ENCODE measurements at regions not wholly inside any gene's neighbourhood (a gene's known extent, or its start where the extent isn't known, plus 50 kb on each side); places are given as distances from the start of the nearest gene placed in this dataset.

- Mint-ChIP-seq H3K27me3 (peaks cover 3% of the 10 kb centered on the region), H3K4me1 (peaks cover 1% of the 10 kb centered on the region), H3K36me3 (peaks cover 1% of the 10 kb centered on the region), H3K9me3 (peaks cover 2% of the 10 kb centered on the region), H3K4me3 (no peak overlapping the region), H3K27ac (no peak overlapping the region)
- POLR2A ChIA-PET: no interaction called here
- DNase-seq: no peak
- ATAC-seq (ENCODE audit: low read depth): no peak
Measured at GRCh38 chr3:14323401-14324223, 78.8 kb upstream of the SLC6A6 start.

- H3K4me3 Mint-ChIP-seq: no peak overlapping the region
- peaks cover 1% of the 10 kb centered on the region for H3K4me1 Mint-ChIP-seq
- POLR2A ChIA-PET: interaction anchor here (0.7 kb wide), 1 partner anchor 1925 kb away, joined by 3 read pairs; no protein-coding TSS in a partner anchor
- no peak for ATAC-seq (ENCODE audit: low read depth)
- DNase-seq: no peak
- H3K27me3 Mint-ChIP-seq: peaks cover 4% of the 10 kb centered on the region
- no peak overlapping the region for H3K27ac Mint-ChIP-seq
- H3K9me3 Mint-ChIP-seq: peaks cover 2% of the 10 kb centered on the region
- peaks cover 1% of the 10 kb centered on the region for H3K36me3 Mint-ChIP-seq
Measured at GRCh38 chr3:14324224-14324944, 78.0 kb upstream of the SLC6A6 start.

DNA sequence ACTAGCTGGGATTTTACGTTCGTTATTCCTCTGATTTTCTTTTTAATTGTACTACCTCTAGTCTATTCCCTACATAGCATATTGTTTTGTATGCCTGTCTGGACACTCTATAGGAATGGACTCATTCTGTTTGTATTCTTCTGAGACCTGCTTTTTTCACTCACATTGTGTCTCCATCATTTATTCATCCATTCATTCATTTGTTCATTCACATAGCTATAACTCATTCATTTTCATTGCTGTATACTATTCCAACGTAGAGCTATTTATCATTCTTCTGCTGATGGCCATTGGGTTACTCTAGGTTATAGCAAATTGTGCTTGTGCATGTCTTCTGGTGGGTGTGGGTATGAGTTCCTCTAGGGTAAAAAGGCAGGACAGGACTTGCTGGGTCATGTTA lies 74.0 kb upstream of the SLC6A6 start:
- Mint-ChIP-seq H3K36me3 (no peaks in the 10 kb centered on the region), H3K27me3 (peaks cover 15% of the 10 kb centered on the region), H3K4me1 (no peaks in the 10 kb centered on the region), H3K9me3 (no peaks in the 10 kb centered on the region), H3K27ac (no peak overlapping the region), H3K4me3 (no peak overlapping the region)
- DNase-seq: no peak
- POLR2A ChIA-PET: no interaction called here
- no peak for ATAC-seq (ENCODE audit: low read depth)

GRCh38 chr3:14329116-14329830 lies 73.1 kb upstream of the SLC6A6 start:
- POLR2A ChIA-PET: no interaction called here
- H3K36me3 Mint-ChIP-seq: no peaks in the 10 kb centered on the region
- H3K4me1 Mint-ChIP-seq: no peaks in the 10 kb centered on the region

GRCh38 chr3:14329842-14330241 lies 72.6 kb upstream of the SLC6A6 start:
- no peak overlapping the region for H3K27ac Mint-ChIP-seq
- ATAC-seq (ENCODE audit: low read depth) (no peak), DNase-seq (no peak)
- no peaks in the 10 kb centered on the region for H3K4me1 Mint-ChIP-seq
- POLR2A ChIA-PET: no interaction called here
- H3K36me3 Mint-ChIP-seq: no peaks in the 10 kb centered on the region
- peaks cover 15% of the 10 kb centered on the region for H3K27me3 Mint-ChIP-seq
- no peaks in the 10 kb centered on the region for H3K9me3 Mint-ChIP-seq
- no peak overlapping the region for H3K4me3 Mint-ChIP-seq

More at GRCh38 chr3:14329116-14329830, 73.1 kb upstream of the SLC6A6 start:
- no peaks in the 10 kb centered on the region for H3K9me3 Mint-ChIP-seq
- ATAC-seq (ENCODE audit: low read depth): no peak
- H3K27ac Mint-ChIP-seq: no peak overlapping the region
- H3K4me3 Mint-ChIP-seq: no peak overlapping the region
- H3K27me3 Mint-ChIP-seq: peaks cover 15% of the 10 kb centered on the region
- no peak for DNase-seq

GRCh38 chr3:14330508-14330907 lies 71.9 kb upstream of the SLC6A6 start:
- Mint-ChIP-seq H3K9me3 (no peaks in the 10 kb centered on the region), H3K36me3 (no peaks in the 10 kb centered on the region), H3K4me3 (no peak overlapping the region), H3K27ac (no peak overlapping the region), H3K27me3 (peaks cover 15% of the 10 kb centered on the region), H3K4me1 (no peaks in the 10 kb centered on the region)
- ATAC-seq (ENCODE audit: low read depth): no peak
- no peak for DNase-seq
- POLR2A ChIA-PET: no interaction called here

DNA sequence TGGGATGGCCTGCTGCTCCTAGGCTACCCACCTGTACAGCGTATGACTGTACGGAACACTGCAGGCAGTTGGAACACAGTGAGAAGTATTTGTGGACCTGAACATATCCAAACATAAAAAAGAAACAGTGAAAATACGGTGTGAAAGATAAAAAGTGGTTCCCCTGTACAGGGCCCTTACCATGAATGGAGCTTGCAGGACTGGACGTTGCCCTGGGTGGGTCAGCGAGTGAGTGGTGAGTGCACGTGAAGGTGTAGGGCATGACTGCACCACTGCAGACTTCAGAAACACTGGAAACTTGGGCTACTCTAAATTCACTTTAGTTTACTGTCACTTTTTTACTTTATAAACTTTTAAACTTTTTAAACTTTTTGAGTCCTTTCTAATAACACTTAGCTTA lies 71.2 kb upstream of the SLC6A6 start:
- H3K36me3 Mint-ChIP-seq: no peaks in the 10 kb centered on the region
- peaks cover 15% of the 10 kb centered on the region for H3K27me3 Mint-ChIP-seq
- no peaks in the 10 kb centered on the region for H3K9me3 Mint-ChIP-seq
- POLR2A ChIA-PET: no interaction called here
- no peak overlapping the region for H3K4me3 Mint-ChIP-seq
- DNase-seq: no peak
- ATAC-seq (ENCODE audit: low read depth): no peak
- H3K27ac Mint-ChIP-seq: no peak overlapping the region
- no peaks in the 10 kb centered on the region for H3K4me1 Mint-ChIP-seq

GRCh38 chr3:14332392-14332791 lies 70.0 kb upstream of the SLC6A6 start:
- POLR2A ChIA-PET: no interaction called here
- Mint-ChIP-seq H3K27ac (no peak overlapping the region), H3K4me1 (no peaks in the 10 kb centered on the region), H3K4me3 (no peak overlapping the region), H3K36me3 (no peaks in the 10 kb centered on the region), H3K9me3 (no peaks in the 10 kb centered on the region), H3K27me3 (peaks cover 14% of the 10 kb centered on the region)
- ATAC-seq (ENCODE audit: low read depth) (no peak), DNase-seq (no peak)

DNA sequence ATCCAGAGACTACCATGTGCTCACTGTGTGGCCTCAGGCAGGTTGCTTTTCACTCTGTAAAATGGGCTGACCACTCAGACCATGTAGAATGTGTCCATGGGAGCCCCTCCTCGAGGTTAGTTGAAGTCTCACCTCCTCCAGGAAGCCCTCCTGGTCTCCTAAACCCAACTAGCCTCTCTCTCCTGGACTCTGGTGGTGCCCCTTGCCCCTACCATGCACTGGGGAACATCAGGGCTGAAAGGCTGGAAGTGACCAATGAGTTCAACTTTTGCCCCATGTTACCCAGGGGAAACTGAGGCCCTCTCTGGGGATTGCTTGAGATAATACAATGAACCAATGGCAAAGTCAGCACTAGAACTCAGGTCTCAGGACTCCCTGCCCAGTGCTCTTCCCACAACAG lies 69.2 kb upstream of the SLC6A6 start:
- POLR2A ChIA-PET: no interaction called here
- DNase-seq (no peak), ATAC-seq (ENCODE audit: low read depth) (no peak)
- no peaks in the 10 kb centered on the region for H3K36me3 Mint-ChIP-seq
- no peak overlapping the region for H3K27ac Mint-ChIP-seq
- H3K4me1 Mint-ChIP-seq: no peaks in the 10 kb centered on the region
- no peaks in the 10 kb centered on the region for H3K9me3 Mint-ChIP-seq
- H3K4me3 Mint-ChIP-seq: no peak overlapping the region
- H3K27me3 Mint-ChIP-seq: peaks cover 12% of the 10 kb centered on the region

- Mint-ChIP-seq H3K27me3 (peaks cover 12% of the 10 kb centered on the region), H3K27ac (no peak overlapping the region), H3K9me3 (no peaks in the 10 kb centered on the region), H3K4me1 (no peaks in the 10 kb centered on the region), H3K4me3 (no peak overlapping the region), H3K36me3 (no peaks in the 10 kb centered on the region)
- DNase-seq: no peak
- no peak for ATAC-seq (ENCODE audit: low read depth)
- POLR2A ChIA-PET: no interaction called here
Measured at GRCh38 chr3:14333621-14334020, 68.8 kb upstream of the SLC6A6 start.

- Mint-ChIP-seq H3K27me3 (peaks cover 12% of the 10 kb centered on the region), H3K9me3 (no peaks in the 10 kb centered on the region), H3K27ac (no peak overlapping the region), H3K4me1 (no peaks in the 10 kb centered on the region), H3K36me3 (no peaks in the 10 kb centered on the region), H3K4me3 (no peak overlapping the region)
- POLR2A ChIA-PET: no interaction called here
- no peak for DNase-seq
- ATAC-seq (ENCODE audit: low read depth): no peak
Measured at GRCh38 chr3:14334136-14334535, 68.3 kb upstream of the SLC6A6 start.

- no peak overlapping the region for H3K27ac Mint-ChIP-seq
- no peak for ATAC-seq (ENCODE audit: low read depth)
- POLR2A ChIA-PET: no interaction called here
Measured at GRCh38 chr3:14334936-14335335, 67.5 kb upstream of the SLC6A6 start.

DNA sequence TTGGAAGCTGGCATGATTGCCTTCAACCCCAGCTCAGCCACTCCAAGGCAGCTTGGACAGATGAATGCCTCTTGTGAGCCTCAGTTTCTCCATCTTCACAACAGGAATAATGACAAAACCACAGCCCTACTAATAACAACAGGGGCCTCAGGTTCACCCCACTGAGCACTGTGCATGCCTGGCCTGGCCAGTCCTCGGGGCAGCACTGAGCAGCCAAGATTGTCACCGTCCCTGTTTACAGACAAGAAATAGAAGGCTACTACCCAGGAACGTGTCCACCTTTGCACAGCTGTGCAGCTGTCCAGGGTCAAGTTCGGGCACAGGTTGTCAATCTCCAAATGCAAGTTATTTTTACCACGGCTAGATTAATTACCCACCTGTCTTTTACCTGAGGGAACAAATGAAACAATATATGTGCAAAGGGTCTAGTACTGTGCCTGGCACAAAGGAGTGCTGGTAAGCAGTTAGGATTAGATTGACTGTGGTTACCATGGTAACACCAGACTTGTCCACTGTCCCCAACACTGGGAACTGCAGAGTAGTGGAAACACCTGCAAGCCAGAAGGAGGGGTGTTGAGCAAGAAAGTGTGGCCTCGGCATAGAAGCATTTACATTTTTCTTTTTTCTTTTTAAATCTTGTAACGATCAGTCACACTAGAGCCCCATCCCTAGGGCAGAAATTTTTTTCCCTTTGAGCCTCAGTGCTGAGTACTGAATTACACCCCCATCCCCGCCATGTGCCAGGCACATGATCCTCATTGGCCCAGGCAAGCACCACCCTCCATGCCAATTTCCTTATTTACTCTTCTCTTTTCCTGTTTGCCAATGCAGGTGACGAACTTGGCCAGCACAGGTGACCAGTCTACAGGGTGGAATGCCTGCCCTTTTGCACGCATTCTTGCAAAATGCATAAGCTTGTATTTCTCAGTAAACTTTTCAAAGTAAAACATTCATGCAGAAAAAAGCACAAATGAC lies 66.3 kb upstream of the SLC6A6 start:
- no peaks in the 10 kb centered on the region for H3K27me3 Mint-ChIP-seq
- DNase-seq (no peak), ATAC-seq (ENCODE audit: low read depth) (no peak)
- H3K4me1 Mint-ChIP-seq: no peaks in the 10 kb centered on the region
- POLR2A ChIA-PET: no interaction called here
- no peaks in the 10 kb centered on the region for H3K9me3 Mint-ChIP-seq
- H3K27ac Mint-ChIP-seq: no peak overlapping the region
- no peaks in the 10 kb centered on the region for H3K36me3 Mint-ChIP-seq
- no peak overlapping the region for H3K4me3 Mint-ChIP-seq

More at GRCh38 chr3:14334936-14335335, 67.5 kb upstream of the SLC6A6 start:
- H3K9me3 Mint-ChIP-seq: no peaks in the 10 kb centered on the region
- no peaks in the 10 kb centered on the region for H3K36me3 Mint-ChIP-seq
- H3K4me3 Mint-ChIP-seq: no peak overlapping the region
- DNase-seq: no peak
- H3K27me3 Mint-ChIP-seq: peaks cover 5% of the 10 kb centered on the region
- no peaks in the 10 kb centered on the region for H3K4me1 Mint-ChIP-seq

All from activated naive CD8-positive, alpha-beta T cell treated with anti-CD3 and anti-CD28 coated beads, Interleukin-2, amount 10 ng/mL, durations not matched to agents 7 days and 5 days (primary cell).